ENCODE measurements at regions not wholly inside any gene's neighbourhood (a gene's known extent, or its start where the extent isn't known, plus 50 kb on each side); places are given as distances from the start of the nearest gene placed in this dataset.

GRCh38 chrX:8278557-8278956 is 107.5 kb upstream of the VCX2 start:
- Histone ChIP-seq H3K4me1 (no peaks in the 10 kb centered on the region), H3K27ac (no peak overlapping the region), H3K9me3 (no peaks in the 10 kb centered on the region), H3K27me3 (ENCODE audit: low read depth) (no peaks in the 10 kb centered on the region), H3K36me3 (no peaks in the 10 kb centered on the region), H3K4me3 (no peak overlapping the region)
- ATAC-seq, result no peak
- TF ChIP-seq, protein P1, sequence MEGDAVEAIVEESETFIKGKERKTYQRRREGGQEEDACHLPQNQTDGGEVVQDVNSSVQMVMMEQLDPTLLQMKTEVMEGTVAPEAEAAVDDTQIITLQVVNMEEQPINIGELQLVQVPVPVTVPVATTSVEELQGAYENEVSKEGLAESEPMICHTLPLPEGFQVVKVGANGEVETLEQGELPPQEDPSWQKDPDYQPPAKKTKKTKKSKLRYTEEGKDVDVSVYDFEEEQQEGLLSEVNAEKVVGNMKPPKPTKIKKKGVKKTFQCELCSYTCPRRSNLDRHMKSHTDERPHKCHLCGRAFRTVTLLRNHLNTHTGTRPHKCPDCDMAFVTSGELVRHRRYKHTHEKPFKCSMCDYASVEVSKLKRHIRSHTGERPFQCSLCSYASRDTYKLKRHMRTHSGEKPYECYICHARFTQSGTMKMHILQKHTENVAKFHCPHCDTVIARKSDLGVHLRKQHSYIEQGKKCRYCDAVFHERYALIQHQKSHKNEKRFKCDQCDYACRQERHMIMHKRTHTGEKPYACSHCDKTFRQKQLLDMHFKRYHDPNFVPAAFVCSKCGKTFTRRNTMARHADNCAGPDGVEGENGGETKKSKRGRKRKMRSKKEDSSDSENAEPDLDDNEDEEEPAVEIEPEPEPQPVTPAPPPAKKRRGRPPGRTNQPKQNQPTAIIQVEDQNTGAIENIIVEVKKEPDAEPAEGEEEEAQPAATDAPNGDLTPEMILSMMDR (IDR thresholded peaks at IDR 0.05), result no peak
- intact Hi-C loops (cut with DNase I), result no loop called here
- no peak for DNase-seq

DNA sequence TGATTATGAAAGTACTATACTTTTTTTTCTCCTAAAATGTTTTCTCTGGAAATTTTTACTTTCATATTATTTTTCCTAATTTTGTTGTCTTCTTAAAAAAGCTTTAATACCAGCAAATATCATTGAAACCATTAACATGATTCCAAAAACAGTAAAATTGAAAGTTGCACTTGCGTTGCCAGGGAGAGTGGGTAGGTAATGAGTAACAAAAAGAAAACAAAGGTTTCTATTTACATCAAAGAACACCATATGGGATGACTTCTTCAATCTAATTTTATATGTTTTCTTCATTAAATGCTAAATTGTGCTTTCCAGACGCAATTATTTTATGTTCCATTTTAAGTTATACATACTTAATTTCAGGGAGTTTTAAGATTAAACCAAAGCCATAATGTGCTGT is 108.3 kb upstream of the VCX2 start:
- TF ChIP-seq, protein P1 (IDR thresholded peaks at IDR 0.05), result no peak
- no peaks in the 10 kb centered on the region for H3K9me3 ChIP-seq
- H3K36me3 ChIP-seq, result no peaks in the 10 kb centered on the region
- intact Hi-C loops (cut with DNase I), result no loop called here
- H3K4me1 ChIP-seq, result no peaks in the 10 kb centered on the region
- H3K27ac ChIP-seq, result no peak overlapping the region
- H3K4me3 ChIP-seq, result no peak overlapping the region
- ATAC-seq (no peak), DNase-seq (no peak)
- H3K27me3 ChIP-seq (ENCODE audit: low read depth), result no peaks in the 10 kb centered on the region

- DNase-seq (no peak), ATAC-seq (no peak)
- H3K27me3 ChIP-seq (ENCODE audit: low read depth), result no peaks in the 10 kb centered on the region
- H3K36me3 ChIP-seq, result no peaks in the 10 kb centered on the region
- H3K4me1 ChIP-seq, result no peaks in the 10 kb centered on the region
- H3K4me3 ChIP-seq, result no peak overlapping the region
- no peaks in the 10 kb centered on the region for H3K9me3 ChIP-seq
- H3K27ac ChIP-seq, result no peak overlapping the region
- TF ChIP-seq, protein P1 (IDR thresholded peaks at IDR 0.05), result no peak
- intact Hi-C loops (cut with DNase I), result no loop called here
Measured at GRCh38 chrX:8284131-8284530, 113.1 kb upstream of the VCX2 start.

DNA sequence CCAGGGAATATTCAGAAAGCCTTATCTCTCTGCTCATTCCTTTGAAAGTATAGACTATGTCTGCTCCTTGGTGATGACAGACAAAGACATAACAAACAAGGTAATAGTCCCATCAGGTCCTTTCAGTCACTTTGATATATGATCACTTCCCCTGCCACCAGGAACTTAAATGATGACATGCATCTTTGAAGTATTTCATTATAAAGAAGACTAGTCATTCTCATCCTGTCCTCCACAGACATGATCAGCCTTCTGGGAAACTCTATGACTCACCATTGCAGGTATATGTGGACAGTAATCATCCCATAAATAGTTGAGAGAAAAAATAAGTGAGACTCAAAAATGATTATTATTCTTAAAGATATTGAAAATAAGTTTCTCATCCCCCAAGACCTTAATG is 117.5 kb upstream of the VCX2 start:
- no peaks in the 10 kb centered on the region for H3K4me1 ChIP-seq
- no peaks in the 10 kb centered on the region for H3K27me3 ChIP-seq (ENCODE audit: low read depth)
- H3K36me3 ChIP-seq, result no peaks in the 10 kb centered on the region
- H3K4me3 ChIP-seq, result no peak overlapping the region
- no peak overlapping the region for H3K27ac ChIP-seq
- DNase-seq (no peak), ATAC-seq (no peak)
- intact Hi-C loops (cut with DNase I), result no loop called here
- H3K9me3 ChIP-seq, result no peaks in the 10 kb centered on the region
- TF ChIP-seq, protein P1 (IDR thresholded peaks at IDR 0.05), result no peak

- ATAC-seq, result no peak
- no peaks in the 10 kb centered on the region for H3K27me3 ChIP-seq (ENCODE audit: low read depth)
Measured at GRCh38 chrX:8289523-8289922, 118.5 kb upstream of the VCX2 start.

More at GRCh38 chrX:8289523-8289922, 118.5 kb upstream of the VCX2 start:
- Histone ChIP-seq H3K27ac (no peak overlapping the region), H3K4me3 (no peak overlapping the region), H3K4me1 (no peaks in the 10 kb centered on the region), H3K36me3 (no peaks in the 10 kb centered on the region), H3K9me3 (no peaks in the 10 kb centered on the region)
- TF ChIP-seq, protein P1 (IDR thresholded peaks at IDR 0.05), result no peak
- intact Hi-C loops (cut with DNase I), result no loop called here
- DNase-seq, result no peak

Data from lower lobe of right lung (tissue), 2 donors.